ENCODE measurements at regions not wholly inside any gene's neighbourhood (a gene's known extent, or its start where the extent isn't known, plus 50 kb on each side); places are given as distances from the start of the nearest gene placed in this dataset.

GRCh38 chr14:38004610-38004879 lies 203.2 kb upstream of the SSTR1 start:
- TF ChIP-seq CTCF (IDR thresholded peaks at IDR 0.05 in 4 of 5, conservative IDR thresholded peaks at IDR 0.05 in 1 of 5) (no peak), POLR2A (IDR thresholded peaks at IDR 0.05) (no peak)
